C4-2B (cell line): ENCODE measurements at regions not wholly inside any gene's neighbourhood (a gene's known extent, or its start where the extent isn't known, plus 50 kb on each side); places are given as distances from the start of the nearest gene placed in this dataset.

ENCODE experiments used
- ZFX ChIP-seq: fragments of 450-650 bp; IDR thresholded peaks from 2 replicates; pipeline ENCODE4 v1.6.1; 2017
- TF ChIP-seq, protein P1 (sequence below): fragments of 450-650 bp; conservative IDR thresholded peaks from 2 replicates; pipeline ENCODE4 v1.5.1; 2017; ENCODE audit warnings: mild to moderate bottlenecking

DNA sequence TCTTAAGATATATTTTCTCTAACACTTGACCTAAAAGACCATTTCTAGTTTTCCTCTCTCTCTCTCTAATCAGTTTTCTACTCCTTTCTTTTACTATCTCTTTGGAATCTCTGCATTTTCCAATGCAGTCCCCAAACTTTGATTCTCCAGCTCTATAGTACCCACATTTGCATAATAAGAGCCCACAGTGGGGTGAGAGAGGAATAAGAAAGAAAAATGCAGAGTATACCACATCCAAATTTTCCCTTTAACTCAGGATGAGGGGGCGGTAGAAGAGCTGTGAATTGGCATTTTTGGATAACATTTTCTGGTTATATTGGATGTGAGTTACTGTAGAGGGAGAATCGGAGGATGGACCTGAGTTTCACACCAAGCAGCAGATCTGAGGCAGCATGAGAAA lies 74.4 kb upstream of the SOD3 start:
- TF ChIP-seq, protein P1, sequence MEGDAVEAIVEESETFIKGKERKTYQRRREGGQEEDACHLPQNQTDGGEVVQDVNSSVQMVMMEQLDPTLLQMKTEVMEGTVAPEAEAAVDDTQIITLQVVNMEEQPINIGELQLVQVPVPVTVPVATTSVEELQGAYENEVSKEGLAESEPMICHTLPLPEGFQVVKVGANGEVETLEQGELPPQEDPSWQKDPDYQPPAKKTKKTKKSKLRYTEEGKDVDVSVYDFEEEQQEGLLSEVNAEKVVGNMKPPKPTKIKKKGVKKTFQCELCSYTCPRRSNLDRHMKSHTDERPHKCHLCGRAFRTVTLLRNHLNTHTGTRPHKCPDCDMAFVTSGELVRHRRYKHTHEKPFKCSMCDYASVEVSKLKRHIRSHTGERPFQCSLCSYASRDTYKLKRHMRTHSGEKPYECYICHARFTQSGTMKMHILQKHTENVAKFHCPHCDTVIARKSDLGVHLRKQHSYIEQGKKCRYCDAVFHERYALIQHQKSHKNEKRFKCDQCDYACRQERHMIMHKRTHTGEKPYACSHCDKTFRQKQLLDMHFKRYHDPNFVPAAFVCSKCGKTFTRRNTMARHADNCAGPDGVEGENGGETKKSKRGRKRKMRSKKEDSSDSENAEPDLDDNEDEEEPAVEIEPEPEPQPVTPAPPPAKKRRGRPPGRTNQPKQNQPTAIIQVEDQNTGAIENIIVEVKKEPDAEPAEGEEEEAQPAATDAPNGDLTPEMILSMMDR, result no peak
- no peak for TF ChIP-seq ZFX
